Fibroblast of skin of left biceps (primary cell): ENCODE measurements at regions not wholly inside any gene's neighbourhood (a gene's known extent, or its start where the extent isn't known, plus 50 kb on each side); places are given as distances from the start of the nearest gene placed in this dataset.

Source experiments
- DNase-seq, 2 experiments: peaks; one replicate each; pipeline ENCODE4 v3.0.0-alpha.2; 2013; ENCODE audit warnings: low read depth in 2 of 2

DNA sequence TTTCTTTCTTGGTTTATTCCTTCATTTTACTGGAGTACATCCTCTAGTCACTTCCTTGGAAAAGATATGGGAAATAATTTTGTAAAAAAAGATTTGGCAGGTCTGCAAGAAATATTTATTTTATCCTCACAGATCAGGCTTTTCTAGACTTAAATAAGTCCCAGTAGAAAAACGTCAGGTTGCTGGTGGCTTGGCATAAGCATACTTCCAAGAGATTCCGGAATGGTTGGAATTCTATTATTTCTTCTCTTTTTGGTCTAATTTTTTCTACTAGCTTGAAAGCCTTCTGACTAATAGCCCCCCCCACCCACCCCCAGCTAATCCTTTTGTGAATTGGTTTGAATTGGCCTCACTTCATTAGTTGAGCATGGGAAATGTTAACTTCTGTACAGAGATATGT lies 147.6 kb downstream of the ZIC5 start:
- no peak for DNase-seq

DNA sequence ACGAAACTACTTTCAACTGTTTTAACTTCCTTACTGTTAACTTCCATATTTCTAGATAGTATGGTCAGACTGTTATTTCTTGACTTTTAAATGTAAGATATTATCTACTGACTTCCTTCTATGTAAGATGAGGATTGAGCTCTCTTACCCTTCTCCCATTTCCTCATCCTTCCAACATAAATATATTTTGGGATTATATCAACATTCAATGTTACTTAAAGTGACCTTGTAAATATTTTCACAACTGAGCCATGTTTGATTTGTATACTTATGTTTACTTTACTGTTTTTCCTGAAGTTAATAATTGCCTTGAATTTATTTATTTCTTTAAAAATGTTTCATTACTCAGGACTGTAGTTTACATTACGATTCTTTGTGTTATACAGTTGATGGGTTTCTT lies 148.7 kb downstream of the ZIC5 start:
- DNase-seq: no peak

- DNase-seq: no peak
These were observed 149.8 kb downstream of the ZIC5 start for GRCh38 chr13:99821741-99822140.

DNA sequence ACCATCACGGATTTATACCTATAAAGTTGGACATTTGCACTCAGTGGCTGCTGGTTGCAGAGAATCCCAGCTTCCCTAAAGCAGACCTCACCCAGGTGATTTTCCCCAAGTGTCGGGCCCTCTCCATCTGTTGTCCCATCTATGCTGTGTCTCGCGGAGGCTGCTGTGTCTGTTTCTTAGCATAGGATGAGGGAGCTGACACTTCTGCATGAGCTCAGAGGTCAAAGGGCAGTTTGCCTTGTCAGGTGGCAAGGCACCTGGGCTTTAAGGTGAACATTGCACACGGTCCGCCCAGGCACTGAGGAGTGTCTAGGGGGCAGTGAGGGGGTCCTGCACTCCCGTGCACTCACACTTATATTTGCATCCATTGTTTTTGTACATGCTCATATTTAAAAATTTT lies 151.6 kb downstream of the ZIC5 start:
- no peak for DNase-seq

GRCh38 chr13:99816321-99816720 lies 155.2 kb downstream of the ZIC5 start:
- DNase-seq: no peak

DNA sequence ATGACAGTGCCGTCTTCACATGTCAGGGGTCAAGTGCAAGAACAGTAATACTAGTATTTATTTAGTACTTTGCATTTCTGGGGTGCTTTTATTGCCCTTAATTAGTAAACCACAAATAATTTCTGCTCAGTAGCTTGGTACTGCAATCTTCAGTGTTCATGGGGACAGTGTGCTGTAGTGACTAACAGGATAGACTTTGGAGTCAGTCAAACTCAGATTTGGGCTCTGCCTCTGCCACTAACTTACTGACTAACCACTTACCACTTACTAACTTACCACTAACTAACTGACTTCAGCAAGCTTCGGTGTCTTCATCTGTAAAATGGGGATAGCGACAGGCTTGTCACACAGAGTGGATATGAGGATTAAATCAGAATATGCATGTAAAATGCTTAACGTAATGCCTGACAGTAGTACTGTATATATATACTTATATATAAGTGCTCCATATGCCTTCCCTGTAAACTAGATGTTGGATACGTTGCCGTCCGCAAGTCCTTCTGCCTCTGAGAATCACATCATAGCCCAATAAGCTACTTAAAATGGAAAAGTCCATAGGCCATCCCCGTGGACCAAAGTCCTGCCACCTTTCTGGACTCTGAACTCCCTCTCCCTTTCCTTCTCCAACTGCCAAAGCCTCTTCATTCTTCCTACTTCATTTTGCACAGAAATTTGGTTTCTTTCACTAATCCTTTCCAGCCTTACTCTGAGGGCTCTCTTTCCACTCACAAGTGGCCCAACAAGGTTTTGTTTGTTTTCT lies 158.1 kb downstream of the ZIC5 start:
- no peak for DNase-seq

DNA sequence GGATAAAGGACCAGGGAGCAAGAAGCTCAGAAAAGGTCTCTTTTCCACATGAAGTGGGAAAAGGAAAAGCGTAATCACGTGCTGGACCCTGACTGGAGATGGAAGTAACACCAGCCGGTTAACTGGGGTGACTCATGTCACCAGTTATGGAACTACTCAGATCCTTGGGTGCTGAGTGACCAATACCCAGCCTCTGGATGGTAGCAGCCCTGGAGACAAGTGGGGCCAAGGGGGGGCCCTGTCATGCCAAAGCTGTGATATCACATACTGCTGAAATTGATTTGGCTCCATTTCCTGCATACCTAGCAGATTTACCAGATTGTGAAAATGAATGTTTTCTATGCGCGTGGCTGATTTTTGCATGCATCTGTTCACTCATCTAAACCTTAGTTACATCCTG lies 158.9 kb downstream of the ZIC5 start:
- peak; percentile 18 to 20 for DNase-seq

DNA sequence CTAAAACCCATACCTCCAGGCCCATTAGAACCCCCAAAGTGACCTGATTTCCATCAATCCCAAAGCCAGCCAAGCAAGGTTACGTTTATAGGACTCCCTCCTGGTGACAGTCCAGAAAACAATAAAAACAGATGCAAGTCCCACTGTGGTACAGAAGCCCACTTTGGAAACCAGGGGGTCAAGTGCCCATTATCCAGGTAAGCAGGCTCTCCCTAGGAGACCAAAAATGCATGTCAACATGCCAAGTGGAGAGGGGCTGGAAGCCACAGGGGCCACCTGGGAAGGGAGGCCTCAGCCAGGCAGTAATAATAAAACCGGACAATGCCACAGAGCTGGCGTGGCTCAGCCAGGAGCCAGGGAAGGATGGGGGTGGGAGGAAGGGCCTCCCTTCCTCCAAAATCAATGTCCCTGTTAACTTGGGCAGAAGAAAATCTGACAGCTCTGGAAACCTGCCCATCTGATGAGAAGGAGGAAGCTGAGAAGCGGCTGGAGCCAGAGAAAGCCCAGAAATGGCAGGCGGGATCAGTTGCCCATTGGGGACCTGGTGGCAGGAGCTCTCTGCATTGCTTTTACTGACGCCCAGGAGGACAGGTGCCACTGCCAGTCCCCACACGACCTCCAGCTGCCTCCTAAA lies 160.4 kb downstream of the ZIC5 start:
- DNase-seq: no peak

- DNase-seq: no peak
These were observed 161.6 kb downstream of the ZIC5 start for GRCh38 chr13:99809926-99810325.

GRCh38 chr13:99809496-99809895 lies 162.1 kb downstream of the ZIC5 start:
- DNase-seq: no peak

DNA sequence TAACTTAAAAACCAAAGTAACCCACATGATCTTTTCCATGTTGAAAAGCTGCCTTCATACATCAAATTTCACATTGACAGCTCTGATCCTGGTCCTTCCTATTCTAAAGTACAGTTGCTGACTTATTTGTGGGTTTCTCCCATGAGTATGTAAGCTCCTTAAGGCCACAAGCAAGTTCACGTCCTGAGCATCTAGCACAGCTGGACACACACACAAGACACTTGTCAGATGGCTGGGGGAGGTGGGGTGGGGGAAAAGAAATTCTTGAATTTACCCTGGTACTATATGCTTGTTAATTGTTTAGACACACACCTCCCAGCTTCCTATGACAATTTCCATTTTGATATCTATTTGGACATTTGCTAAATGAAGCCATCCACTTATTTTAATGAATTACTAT lies 162.8 kb downstream of the ZIC5 start:
- no peak for DNase-seq

DNA sequence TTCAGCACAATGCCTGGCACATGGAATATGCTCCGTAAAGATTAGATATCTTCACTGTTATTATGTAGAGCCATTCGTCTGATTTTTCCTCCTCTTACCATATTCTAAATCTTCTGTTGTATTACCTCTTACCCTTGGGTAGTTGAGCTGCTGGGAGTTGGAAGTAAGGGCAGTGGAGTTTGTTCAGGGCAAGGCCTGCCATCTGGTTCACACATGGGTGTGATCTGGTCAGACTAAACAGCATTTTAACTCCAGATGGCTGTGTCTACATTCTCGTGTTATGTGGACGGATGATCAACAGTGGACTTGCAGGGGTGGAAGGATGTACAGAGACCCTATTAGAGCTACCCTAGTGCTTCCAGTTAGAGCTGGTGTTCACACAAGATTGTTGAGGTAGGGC lies 164.9 kb downstream of the ZIC5 start:
- DNase-seq: no peak

DNA sequence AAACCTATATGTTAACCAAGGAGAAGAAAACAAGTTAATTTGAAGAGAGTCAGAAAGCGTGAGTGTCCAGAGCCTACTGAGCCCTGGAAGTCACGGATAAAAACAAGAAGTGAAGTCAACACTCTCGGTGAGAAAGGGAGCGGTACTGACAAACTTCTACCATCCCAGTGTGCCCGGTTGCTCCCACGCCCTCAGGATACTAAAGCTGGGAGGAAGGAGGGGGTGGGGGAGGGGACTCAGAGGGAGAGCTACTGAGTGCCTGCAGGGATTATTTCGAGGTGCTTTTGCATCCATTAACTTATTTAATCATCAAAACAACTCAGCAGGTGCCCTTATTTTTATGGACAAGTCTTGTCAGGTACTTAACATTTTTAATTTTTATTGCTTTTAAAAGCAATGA lies 166.2 kb downstream of the ZIC5 start:
- no peak for DNase-seq

GRCh38 chr13:99803141-99803540 lies 168.4 kb downstream of the ZIC5 start:
- no peak for DNase-seq

DNA sequence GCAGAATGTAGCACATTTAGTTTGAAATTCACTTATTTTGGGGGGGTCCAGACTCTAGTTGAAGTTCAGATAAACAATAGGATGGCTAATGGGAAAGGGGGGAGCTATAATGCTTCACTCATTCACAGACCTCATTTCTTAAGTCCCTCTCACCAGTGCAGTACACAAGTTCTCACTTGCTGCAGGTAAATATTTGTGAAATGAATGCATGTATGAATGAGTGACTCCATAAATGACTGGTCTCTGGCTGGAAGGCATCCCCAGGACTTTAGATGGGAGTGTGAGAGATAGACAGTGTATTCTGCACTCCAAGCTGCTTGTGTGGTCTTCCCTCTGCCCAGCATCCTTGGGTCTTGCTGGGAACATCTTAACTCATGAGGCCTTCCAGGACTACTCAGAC lies 169.2 kb downstream of the ZIC5 start:
- no peak for DNase-seq

DNA sequence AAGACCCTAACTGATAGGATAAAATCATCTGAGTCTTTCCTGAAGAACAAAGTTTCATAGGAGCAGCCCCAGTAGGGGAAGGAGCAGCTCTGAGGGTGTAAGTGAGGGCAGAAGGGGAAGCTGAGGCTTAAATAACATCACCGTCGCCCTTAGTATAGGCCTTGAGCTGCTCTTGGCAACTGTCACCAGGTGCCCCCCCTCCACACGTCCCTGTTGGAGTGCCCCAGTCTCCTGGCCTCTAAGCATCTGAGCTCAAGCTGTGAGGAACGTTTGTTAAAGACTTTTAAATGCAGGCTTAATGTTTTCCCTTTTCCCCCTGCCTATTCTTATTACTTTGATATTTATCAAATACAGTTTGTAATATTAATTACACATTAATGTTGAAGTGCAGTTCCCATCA lies 170.6 kb downstream of the ZIC5 start:
- no peak for DNase-seq

DNA sequence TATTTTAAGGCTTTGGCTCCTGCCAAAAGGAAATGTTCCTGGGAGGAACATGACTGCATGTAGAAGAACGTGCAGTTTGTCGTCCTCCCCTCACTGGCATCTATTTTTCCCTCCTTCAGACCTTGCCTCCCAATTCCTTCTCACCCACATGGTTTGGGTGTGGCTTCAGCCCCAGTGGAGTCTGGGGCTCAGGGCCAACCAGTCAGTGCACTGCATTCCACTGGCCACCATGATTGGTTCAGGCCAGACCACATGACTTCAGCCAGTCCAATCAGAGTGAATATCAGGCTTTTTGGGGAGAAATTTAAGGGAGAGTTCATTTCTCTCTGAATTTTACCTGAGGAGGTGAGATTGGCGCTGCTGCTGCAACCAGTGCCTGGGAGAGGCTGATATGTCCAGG lies 171.6 kb downstream of the ZIC5 start:
- no peak for DNase-seq

DNA sequence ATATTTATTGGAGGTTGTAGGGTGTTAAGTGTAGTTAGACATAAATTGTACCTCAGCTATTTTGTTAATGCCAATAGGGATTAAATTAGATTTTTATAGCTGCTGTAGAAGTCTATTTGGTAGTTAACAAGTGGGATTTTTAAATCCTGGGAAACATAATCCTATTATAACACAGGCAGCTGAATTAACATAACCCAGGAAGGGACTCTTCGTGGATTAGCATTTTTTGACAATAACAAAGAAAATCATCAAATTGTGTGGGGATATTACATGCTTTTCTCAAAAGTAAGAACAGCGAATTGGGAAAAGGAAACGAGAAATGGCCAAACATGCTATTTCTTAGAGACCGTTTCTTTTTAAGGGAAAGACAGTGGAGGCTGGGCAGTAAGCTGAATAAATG lies 172.8 kb downstream of the ZIC5 start:
- DNase-seq: no peak

GRCh38 chr13:99797691-99798090 lies 173.9 kb downstream of the ZIC5 start:
- no peak for DNase-seq

DNA sequence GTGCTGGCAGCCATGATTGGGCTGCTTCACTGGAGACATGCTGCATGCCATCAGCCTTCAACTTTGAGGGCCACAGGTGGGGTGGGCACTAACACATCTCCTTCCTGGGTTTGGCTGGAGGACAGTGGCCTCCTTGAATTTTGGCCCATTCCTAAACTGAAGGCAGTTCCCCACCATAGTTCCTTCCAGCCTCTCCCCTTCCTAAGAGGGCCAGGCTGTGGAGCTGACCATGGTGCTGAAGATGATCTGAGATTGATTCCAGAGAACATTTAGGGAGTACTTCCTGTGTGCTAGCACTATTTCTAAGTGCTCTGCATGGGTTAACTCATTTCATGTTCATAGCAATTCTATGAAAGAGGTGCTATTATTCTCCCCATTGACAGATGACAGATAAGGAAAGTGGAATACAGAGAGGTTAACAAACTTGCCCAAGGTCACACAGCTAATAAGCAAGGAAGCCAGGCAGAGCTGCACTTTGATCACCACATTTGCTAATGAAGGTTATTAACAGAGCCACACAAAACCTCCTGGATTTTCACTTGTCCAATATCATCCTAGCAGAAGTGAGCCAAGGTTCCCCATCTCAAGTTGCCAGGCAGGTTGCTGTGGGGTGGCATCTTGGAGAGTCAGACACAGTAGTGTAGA lies 175.3 kb downstream of the ZIC5 start:
- DNase-seq: peak; percentile 2 to 14

DNA sequence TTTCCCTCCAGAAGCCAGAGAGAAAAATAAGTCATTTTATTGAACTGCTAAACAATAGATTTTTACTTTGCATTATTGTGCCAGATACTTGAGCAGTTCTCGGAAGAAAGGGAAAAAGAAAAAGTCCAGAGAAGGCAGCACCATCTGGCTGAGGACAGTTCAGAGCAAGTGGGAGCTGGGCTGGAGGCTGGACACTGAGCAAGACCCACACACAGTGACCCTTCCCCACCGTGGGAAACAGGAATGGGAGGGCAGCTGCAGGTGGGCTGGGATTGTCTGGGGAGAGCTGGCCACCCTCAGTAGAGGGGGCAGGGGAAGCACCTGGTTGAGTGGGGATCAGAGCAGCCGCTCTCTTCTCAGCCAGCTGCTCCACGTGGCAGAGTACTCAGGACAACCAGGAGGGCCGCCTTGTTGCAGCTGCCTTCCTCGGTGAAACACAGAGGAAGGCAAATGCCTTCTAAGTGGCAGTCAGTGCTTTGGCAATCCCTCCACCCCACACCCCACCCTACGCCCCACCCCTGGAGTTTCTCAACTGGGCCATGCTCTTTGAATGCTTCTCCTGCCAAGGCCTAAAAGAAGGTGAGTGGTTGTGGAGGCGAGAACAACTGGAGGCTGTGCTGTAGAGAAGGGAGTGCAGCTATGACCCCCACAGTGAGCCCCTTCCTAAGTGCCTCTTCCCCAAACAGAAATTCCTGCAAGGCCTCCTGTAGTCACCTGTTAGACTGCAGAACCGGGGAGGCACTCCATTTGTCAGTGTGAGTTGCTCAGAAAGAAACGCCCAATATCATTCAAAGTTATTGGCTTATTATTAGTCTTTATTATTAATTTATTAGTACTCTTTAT lies 179.3 kb downstream of the ZIC5 start:
- no peak for DNase-seq

DNA sequence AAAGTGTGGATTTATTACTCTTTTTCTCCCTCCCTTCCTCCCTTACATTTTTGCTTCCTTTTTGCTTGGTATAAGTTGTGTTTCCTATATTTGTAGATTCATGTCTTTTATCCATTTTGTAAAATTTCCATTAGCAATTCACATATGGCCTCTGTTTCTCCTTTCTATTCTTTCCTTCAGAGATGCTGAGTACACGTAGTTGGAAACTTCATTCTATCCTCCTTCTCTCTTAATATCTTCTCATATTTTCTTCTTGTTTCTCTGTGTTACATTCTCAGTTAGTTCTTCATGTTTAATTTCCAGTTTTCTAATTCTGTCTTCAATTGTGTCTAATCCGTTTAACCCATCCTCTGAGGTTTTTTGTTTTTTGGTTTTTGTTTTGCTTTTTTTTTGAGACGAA lies 188.9 kb downstream of the ZIC5 start:
- DNase-seq: no peak
